EH (cell line): ENCODE measurements at regions not wholly inside any gene's neighbourhood (a gene's known extent, or its start where the extent isn't known, plus 50 kb on each side); places are given as distances from the start of the nearest gene placed in this dataset.

ENCODE experiments used
- DNase-seq: peaks from one replicate; pipeline ENCODE4 v3.0.0-alpha.2; 2015; ENCODE audit warnings: low read depth

GRCh38 chr1:37085393-37085792 is 51.1 kb upstream of the GRIK3 start:
- DNase-seq, result no peak

- no peak for DNase-seq
Measured at GRCh38 chr1:37089750-37090149, 55.4 kb upstream of the GRIK3 start.

GRCh38 chr1:37090671-37091070 is 56.4 kb upstream of the GRIK3 start:
- DNase-seq, result no peak

GRCh38 chr1:37092937-37093336 is 58.6 kb upstream of the GRIK3 start:
- DNase-seq, result no peak

- no peak for DNase-seq
Measured at GRCh38 chr1:37094302-37094701, 60.0 kb upstream of the GRIK3 start.

GRCh38 chr1:37096523-37096922 is 62.2 kb upstream of the GRIK3 start:
- DNase-seq, result no peak

- no peak for DNase-seq
Measured at GRCh38 chr1:37097731-37098130, 63.4 kb upstream of the GRIK3 start.

- DNase-seq, result no peak
Measured at GRCh38 chr1:37098237-37098636, 63.9 kb upstream of the GRIK3 start.

- no peak for DNase-seq
Measured at GRCh38 chr1:37100310-37100709, 66.0 kb upstream of the GRIK3 start.

GRCh38 chr1:37102656-37103382 is 68.5 kb upstream of the GRIK3 start:
- no peak for DNase-seq

GRCh38 chr1:37105911-37106310 is 71.6 kb upstream of the GRIK3 start:
- no peak for DNase-seq

- no peak for DNase-seq
Measured at GRCh38 chr1:37107153-37107907, 73.0 kb upstream of the GRIK3 start.

- DNase-seq, result no peak
Measured at GRCh38 chr1:37108596-37109188, 74.4 kb upstream of the GRIK3 start.

GRCh38 chr1:37112430-37112829 is 78.1 kb upstream of the GRIK3 start:
- no peak for DNase-seq

GRCh38 chr1:37113285-37113997 is 79.1 kb upstream of the GRIK3 start:
- no peak for DNase-seq

- no peak for DNase-seq
Measured at GRCh38 chr1:37118790-37119189, 84.5 kb upstream of the GRIK3 start.

GRCh38 chr1:37120279-37120678 is 86.0 kb upstream of the GRIK3 start:
- no peak for DNase-seq

GRCh38 chr1:37123276-37124115 is 89.2 kb upstream of the GRIK3 start:
- no peak for DNase-seq

- DNase-seq, result no peak
Measured at GRCh38 chr1:37124501-37124900, 90.2 kb upstream of the GRIK3 start.

GRCh38 chr1:37125295-37125694 is 91.0 kb upstream of the GRIK3 start:
- DNase-seq, result no peak

- no peak for DNase-seq
Measured at GRCh38 chr1:37127254-37127748, 93.0 kb upstream of the GRIK3 start.

- no peak for DNase-seq
Measured at GRCh38 chr1:37128091-37128490, 93.8 kb upstream of the GRIK3 start.
